K562 (cell line): ENCODE measurements at regions not wholly inside any gene's neighbourhood (a gene's known extent, or its start where the extent isn't known, plus 50 kb on each side); places are given as distances from the start of the nearest gene placed in this dataset.

Experiments used
- DMBX1 ChIP-seq: fragments of 250-450 bp; sonication (Bioruptor Pico); IDR thresholded peaks from 2 replicates; pipeline ENCODE4 v1.8.0; 2022; ENCODE audit warnings: inconsistent platforms, mild to moderate bottlenecking, moderate library complexity, borderline replicate concordance
- DPF2 ChIP-seq: fragments of 450-650 bp; IDR thresholded peaks from 2 replicates; pipeline ENCODE4 v1.6.1; 2016
- EGR1 ChIP-seq: fragments of 450-650 bp; conservative IDR thresholded peaks from 2 replicates; pipeline ENCODE4 v1.6.1; 2017; ENCODE audit warnings: mild to moderate bottlenecking
- ELF1 ChIP-seq: fragments of 200-800 bp; sonication (Bioruptor generic); IDR thresholded peaks from 2 replicates; pipeline ENCODE4 v1.6.1; 2016; ENCODE audit warnings: missing genetic modification characterization, missing compliant biosample characterization
- ELK3 ChIP-seq: fragments of 450-650 bp; formaldehyde crosslinking; IDR thresholded peaks from 2 replicates; pipeline ENCODE4 v1.4.0; 2020; ENCODE audit warnings: mild to moderate bottlenecking
- GMEB1 ChIP-seq: fragments of 250-450 bp; sonication (Bioruptor Pico); IDR thresholded peaks from 2 replicates; pipeline ENCODE4 v1.4.0; 2020; ENCODE audit warnings: mild to moderate bottlenecking
- MAX ChIP-seq: sonication (generic); formaldehyde crosslinking; IDR thresholded peaks from 2 replicates; pipeline ENCODE4 v1.9.0; 2022; ENCODE audit warnings: mild to moderate bottlenecking, missing genetic modification reagents
- MNT ChIP-seq, 2 experiments: fragments of 450-650 bp; conservative IDR thresholded peaks; 2 replicates each; pipeline ENCODE4 v1.6.1; 2017; ENCODE audit warnings: mild to moderate bottlenecking in 2 of 2, moderate library complexity in 2 of 2
- POLR2AphosphoS5 ChIP-seq: IDR thresholded peaks from 2 replicates; pipeline ENCODE4 v1.6.1; 2011; ENCODE audit warnings: mild to moderate bottlenecking, low read depth, low read length, moderate library complexity; ENCODE audit not compliant: control insufficient read depth, insufficient read depth
- TSHZ1 ChIP-seq: fragments of 250-450 bp; sonication (Bioruptor Pico); IDR thresholded peaks from 2 replicates; pipeline ENCODE4 v1.4.0; 2020; ENCODE audit warnings: mild to moderate bottlenecking, moderate library complexity
- ZNF24 ChIP-seq: fragments of 450-650 bp; IDR thresholded peaks from 2 replicates; pipeline ENCODE4 v1.6.1; 2016
- ZNF253 ChIP-seq: fragments of 250-450 bp; sonication (Bioruptor Pico); conservative IDR thresholded peaks from 2 replicates; pipeline ENCODE4 v1.6.1; 2021; ENCODE audit warnings: mild to moderate bottlenecking

- TF ChIP-seq ZNF24: no peak
- TF ChIP-seq GMEB1 (CRISPR knock-in tag): no peak
- TF ChIP-seq POLR2AphosphoS5: no peak
- TF ChIP-seq ELK3: no peak
- no peak for TF ChIP-seq MNT (conservative IDR thresholded peaks at IDR 0.05)
- TF ChIP-seq DMBX1 (CRISPR knock-in tag): no peak
- TF ChIP-seq MAX: no peak
- no peak for TF ChIP-seq ZNF253
- no peak for TF ChIP-seq EGR1
- TF ChIP-seq ELF1 (tag): no peak
- no peak for TF ChIP-seq TSHZ1 (CRISPR knock-in tag)
- TF ChIP-seq DPF2: no peak
Measured at GRCh38 chr10:90308223-90308622, 549.6 kb downstream of the HTR7 start.
